HG02870 (cell line): ENCODE measurements at regions not wholly inside any gene's neighbourhood (a gene's known extent, or its start where the extent isn't known, plus 50 kb on each side); places are given as distances from the start of the nearest gene placed in this dataset.

Source experiments
- ATAC-seq: cut with Tn5 transposase; IDR thresholded peaks from one replicate; pipeline ENCODE4 v1.9.1; 2021; ENCODE audit warnings: mild to moderate bottlenecking, moderate library complexity; ENCODE audit not compliant: unreplicated experiment

DNA sequence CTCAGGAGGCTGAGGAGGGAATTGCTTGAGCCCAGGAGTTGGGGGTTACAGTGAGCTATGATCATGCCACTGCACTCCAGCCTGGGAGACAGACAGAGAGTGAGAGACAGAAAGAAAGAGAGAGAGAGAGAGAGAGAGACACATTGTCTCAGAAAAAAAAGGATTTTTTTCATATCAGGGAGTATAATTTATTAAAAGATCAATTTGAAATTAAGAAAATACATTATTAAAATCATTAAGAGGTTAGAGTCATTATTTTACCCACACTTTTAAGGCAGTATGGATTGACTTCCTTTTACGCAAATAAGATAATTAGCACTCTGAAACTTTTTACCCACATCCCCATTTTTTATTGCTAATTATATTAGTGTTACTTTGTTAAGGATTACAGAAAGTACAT, 804.3 kb downstream of the CDH11 start:
- ATAC-seq, result no peak

DNA sequence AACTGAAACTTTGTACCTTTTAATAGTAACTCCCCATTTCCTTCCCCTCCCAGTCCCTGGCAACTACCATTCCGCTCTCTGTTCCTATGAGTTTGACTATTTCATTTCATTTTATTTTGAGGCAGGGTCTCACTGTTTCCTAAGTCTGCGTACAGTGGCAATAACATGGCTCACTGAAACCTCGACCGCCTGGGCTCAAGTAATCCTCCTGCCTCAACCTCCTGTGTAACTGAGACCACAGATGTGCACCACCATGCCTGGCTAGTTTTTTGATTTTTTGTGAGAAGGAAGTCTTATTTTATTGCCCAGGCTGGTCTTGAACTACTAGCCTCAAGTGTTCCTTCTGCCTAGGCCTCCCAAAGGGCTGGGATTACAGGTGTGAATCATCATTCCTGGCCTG, 808.1 kb downstream of the CDH11 start:
- no peak for ATAC-seq

DNA sequence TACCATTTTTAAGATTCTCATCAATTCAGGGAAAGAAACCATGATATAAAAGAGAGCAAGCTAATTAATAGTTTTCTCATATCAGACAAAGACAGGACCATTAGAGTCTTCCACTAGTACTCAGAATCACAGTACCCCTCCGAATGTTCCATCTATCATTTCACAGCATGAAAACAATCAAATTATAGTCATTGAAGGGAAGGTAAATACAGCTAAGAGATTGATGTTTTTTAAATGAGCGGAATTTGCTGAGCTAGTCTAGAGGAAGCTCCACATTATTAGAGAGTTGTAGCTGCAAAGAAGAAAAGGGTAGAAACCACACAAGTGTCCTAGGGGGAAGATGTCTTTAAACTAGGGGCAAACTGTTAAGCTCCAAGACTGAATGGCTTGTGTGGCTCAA, 808.9 kb downstream of the CDH11 start:
- no peak for ATAC-seq

DNA sequence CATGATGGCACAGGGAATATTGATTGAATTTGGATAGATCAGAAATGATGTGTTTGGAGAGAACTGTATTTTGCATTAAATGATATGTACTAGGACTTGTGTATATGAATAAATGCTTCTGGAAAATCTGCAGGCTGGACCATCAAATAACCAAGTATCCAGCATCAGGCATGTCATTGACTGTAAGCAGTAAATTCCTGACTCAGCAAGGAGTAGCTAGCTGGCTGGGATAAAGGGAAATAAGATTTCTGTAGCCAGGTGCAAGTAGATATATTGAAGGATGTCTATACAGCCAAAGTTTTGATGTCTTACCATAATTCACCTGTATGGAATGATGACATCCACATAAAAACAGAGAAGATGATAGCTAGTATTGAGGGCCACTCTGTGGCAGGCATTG, 809.6 kb downstream of the CDH11 start:
- ATAC-seq, result no peak

DNA sequence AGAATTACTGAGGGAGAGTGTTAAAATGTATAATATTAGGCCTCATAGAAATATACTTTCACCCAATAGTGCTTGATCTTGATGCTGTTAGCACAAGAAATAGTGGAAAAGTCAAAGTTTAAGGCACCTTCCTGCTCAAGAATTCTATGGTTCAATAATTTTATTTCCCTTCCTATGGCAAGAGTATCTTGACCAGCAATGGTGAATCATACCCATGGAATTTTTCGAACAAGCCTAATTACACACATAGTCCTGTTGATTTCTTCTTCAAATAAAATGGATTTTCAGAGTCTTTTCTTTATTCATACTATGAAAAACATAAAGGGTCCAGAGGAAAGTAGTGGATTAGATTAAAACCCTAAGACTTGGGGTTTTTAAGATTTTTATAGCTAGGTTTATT, 810.6 kb downstream of the CDH11 start:
- ATAC-seq, result no peak

DNA sequence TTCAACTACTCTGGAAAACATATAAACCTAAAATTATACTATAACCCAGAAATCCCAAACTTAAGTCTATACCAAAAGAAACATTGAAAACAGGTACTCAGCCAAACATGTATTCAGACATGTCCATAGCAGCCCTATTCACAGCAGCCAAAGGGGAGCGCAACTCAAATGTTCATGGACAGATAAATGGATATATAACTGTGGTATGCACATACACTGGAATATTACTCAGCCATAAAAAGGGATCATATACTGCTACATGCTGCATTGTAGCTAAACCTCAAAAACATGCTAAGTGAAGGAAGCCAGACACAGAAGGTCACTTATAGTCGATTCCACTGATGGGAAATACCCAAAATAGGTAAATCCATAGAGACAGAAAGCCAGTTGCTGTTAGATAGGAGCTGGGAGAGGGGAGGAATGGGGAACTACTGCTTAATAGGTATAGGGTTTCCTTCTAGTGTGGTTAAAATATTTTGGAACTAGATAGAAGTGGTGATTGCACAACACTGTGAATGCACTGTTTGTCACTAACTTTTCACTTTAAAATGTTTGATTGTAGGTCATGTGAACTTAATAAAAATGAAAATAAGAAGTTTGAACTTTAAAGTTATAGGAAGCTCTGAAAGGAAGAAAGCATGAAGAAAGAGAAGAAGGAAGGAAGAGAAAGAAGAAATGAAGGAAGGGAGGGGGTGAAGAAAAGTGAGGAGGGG, 812.3 kb downstream of the CDH11 start:
- no peak for ATAC-seq

DNA sequence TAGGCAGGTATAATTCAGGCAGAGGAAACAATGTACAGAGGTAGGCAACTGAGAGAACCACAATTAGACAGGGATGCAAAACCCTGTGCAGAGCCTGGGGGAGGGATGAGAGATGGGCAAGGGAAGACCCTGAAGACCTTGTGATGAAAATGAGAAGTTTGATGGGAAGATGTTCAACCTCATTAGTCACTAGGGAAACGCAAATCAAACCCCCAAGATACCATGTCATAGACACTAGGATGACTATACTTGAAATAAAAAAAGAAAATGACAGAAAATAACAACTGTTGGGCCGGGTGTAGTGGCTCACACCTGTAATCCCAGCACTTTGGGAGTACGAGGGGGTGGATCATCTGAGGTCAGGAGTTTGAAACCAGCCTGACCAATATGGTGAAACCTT, 813.1 kb downstream of the CDH11 start:
- ATAC-seq, result no peak

DNA sequence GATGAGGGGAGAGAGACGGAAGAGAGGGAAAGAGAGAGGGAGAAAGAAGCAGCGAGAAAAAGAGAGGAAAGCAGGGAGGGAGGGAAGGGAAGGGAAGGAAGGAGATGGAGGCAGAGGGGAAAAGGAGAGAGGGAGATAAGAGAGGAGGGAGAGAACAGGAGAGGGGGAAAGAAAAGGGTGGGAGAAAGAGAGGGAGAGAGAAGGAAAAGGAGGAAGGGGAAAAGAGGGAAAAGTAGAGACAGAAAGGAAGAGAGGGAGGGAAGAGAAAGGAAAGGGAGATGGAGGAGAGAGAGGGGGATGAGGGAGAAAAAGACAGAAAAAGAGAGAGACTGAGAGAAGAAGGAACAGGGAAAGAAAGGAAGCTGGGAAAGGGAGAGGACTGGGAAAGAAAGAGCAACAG, 814.4 kb downstream of the CDH11 start:
- no peak for ATAC-seq

DNA sequence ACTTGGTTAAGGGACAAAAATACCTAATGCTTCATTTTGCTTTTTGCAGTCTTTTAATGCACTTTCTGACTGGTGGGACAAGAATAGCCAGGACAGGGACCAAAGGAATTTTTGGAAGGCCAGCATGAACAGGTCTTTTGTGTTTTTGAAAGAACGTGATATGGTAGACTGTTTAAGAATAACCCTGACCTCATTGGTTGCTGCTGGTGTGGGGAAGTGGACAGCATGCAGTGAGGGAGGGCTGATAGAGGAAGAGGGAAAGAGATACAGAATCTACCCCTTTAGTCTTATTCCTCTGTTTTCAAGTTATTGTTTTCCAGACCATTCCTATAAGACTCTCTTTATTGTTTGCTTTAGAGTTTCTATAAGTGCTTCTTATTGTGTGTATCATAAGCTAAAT, 816.2 kb downstream of the CDH11 start:
- ATAC-seq, result no peak

DNA sequence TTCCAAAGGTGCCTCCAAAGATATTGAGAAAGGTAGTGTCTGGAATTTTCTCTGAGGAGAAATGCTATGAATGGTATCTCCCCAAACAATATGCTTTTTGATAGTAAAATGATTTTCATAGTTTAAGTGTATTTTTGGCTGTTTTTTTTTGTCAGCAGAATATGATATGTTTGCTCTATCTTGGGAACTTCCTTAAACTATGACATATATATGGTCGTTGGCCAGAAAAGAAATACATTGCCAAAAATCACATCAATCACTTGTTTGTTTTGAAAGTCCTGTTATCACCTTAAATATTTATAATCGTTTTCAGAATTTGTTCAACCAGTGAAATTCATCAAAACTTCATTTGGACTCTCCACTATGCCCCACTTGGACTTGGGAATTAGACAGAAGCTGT, 816.9 kb downstream of the CDH11 start:
- no peak for ATAC-seq

DNA sequence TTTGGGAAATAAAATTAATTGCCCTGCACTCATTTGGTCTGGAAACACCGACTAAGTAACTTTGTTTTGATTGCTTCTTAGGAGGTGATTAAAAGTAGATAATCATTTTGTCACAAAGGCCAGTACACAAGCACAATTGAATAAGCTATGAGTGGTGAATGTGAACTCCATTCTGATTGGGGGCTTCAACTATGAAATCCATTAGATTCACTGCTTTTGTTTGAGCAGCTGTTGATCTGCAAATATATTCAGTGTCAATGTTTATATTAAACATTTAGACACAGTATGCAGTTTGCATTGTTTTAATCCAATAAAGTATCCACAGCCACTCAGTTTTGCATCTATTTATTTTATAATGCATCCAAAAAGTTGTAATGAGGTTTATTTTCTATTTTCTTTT, 817.5 kb downstream of the CDH11 start:
- ATAC-seq, result no peak

DNA sequence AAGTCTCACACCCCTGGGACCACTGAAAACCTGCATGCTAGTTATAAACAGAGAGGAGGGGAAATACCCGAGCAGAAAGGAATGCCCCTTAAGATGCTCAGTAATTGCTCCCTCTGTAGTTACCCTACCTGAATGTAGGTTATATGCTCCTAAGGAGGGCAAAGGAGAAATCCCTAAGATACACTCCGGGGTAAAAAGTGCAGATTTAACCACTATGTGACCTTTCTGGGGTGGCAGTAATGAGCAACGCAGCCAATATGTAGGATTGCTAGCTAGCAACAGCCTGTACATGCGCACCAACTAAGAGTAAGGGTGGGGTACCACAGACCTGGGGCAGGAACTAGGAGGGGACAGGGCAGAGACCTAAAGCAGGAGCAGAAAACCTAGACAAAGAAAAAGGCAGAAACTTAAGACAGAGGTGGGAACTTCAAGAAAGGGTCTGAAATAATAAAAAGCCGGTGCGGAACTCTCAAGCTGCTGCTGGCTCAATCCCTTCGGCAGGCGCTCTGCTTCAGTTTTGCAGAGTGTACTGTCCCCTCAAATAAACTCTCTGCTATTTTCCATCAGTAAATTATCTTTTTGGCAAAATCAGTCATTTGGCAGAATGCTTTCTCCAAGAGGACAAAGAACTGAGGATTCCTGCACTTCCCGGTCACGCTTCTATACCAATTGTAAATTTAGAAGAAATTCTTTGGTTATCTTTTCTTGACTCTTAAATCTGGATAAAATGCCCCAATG, 823.8 kb downstream of the CDH11 start:
- ATAC-seq, result no peak

DNA sequence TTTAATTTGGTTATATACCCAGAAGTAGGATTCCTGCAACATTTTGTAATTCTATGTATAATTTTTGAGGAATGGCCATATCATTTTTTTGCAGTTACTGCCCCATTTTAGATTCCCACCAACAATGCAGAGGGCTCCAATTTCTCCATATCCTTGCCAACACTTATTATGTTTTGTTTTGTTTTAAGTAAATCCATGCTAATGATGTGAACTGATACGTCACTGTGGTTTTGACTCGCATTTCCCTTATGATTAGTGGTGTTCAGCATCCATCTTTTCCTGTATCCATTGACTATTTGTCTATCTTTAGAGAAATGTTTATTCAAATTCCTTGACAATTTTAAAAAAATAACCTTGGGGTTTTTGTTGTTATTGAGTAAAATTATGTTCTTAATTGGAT, 826.4 kb downstream of the CDH11 start:
- no peak for ATAC-seq

DNA sequence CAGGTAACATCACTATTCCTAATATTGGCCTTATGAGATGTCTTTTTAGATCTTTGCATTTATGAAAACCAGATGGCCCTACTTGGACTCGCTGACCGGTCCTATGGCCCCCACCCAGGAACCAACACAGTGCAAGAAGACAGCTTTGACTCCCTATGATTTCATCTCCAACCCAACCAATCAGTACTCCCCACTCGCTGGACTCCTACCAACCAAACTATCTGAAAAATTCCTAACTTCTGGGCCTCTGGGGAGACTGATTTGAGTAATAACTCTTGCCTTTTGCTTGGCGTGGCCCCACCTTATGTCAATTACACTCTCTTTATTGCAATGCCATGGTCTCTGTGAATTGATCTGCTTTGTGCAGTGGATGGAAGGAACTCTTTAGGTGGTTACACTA, 828.9 kb downstream of the CDH11 start:
- ATAC-seq, result no peak

DNA sequence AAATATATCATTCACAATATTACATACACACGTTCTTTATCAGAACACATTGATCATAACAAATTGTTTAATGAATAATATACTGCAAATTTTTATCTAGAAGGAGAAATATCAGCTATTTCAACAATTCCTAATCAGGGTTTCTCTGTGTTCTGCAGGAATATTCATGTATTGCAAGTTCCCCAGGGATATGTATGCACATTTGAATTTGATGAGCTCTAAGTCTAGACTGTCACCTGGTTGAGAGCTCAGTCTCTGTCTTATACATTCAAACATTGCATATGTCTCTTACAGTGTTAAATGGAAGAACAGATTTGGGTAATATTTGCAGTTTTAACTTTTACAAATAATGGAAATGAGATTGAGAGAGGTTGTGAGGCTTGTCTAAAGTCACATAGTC, 829.7 kb downstream of the CDH11 start:
- no peak for ATAC-seq

DNA sequence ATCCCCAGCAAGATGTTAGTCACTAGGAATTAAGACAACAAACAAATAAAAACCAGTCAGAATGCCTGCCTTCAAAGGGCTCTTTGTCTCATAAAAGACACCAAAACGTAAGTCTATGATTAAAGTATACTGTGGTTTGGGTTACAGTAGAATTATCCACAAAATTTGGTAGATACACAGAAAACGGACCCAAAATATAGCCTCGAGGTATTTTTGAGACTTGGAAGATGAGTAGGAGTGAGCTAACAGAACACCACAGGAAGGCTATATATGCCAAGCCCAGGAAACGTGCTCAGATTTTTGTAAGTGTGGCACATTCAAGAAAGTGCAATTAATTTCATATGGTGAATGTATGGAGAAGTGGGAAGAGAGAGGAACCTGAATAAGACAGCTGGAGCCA, 831.4 kb downstream of the CDH11 start:
- no peak for ATAC-seq

DNA sequence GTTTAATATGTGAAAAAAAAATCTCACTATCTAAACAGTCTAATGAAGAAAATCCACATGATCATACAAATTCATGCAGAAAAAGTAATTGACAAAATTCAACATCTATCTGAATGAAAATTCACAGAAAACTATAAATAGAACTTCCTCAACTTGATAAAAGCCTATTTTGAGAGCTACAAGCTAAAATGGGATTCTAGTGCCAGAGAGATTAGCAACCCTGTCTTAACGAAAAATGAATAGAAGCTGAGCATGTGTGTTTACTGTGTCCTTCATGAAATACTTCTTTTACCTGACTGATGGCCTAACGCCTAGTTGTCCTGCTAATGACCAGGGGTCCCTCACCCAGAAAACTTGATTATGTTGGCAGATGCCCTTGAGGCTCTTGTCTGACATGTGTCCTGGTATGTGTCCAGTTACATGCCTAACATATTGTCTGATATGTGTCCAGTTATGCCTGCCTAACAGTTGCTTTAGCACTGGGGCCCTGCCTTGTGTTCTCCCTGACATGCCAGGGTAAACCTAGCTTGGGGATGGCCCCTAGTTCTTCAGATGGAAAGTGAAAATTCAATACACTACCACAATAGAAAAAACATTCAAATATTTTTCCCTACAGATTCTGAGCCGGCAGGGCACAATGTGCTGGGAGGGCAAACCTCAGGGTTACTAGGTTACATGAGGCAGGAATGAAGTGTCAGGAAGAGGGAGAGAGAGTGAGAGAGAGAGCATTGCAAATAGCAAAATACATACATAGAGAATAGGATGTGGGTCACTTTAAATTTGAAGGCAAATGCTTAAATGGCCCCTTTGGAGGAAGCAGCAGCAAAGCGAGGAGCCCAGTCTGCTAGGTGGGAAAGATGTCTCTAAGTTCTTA, 834.0 kb downstream of the CDH11 start:
- no peak for ATAC-seq

DNA sequence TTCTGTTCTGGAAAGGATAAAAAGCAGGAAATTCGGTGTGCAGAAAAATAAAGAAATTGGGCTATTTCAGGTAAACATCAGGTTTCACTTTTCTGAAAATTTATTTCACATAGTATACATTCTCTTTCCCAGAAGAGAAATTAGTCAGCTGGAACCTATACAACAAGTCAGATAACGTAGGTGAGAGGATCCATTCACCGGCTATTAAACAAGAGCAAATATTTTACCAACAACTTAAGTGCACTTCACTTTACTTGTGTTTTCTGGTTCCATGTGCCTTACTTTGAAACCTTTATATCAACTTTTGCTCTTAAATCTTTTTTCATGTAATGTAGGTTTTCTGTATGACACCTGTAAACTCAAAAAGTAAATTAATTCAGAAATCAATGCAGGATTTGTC, 839.7 kb downstream of the CDH11 start:
- ATAC-seq, result no peak

DNA sequence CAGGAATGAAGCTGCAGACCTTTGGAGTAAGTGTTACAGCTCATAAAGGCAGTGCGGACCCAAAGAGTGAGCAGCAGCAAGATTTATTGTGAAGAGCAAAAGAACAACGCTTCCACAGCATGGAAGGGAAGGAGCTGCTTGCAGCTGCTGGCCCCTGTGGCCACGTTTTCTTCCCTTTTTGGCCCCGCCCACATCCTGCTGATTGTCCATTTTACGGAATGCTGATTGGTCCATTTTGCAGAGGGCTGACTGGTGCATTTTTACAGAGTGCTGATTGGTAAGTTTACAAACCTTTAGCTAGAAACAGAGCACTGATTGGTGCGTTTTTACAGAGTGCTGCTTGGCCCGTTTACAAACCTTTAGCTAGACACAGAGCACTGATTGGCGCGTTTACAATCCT, 841.5 kb downstream of the CDH11 start:
- no peak for ATAC-seq

DNA sequence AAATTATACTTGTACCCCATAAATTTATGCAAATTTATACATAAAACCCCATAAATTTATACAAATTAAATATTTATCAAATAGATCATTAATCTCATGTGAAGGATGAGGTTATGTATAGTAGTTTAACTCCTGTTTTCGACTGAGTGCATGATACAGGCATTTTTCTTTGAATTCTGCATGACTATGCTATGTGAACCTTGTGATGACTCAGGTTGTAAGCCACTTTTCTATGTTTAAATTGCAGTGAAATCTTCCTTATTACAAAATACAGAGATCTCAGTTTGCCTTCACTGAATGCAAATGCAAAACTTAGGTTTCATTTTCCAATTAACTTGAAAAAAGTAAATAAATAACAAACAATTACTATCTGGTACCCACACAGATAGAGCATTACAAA, 843.7 kb downstream of the CDH11 start:
- ATAC-seq, result no peak

DNA sequence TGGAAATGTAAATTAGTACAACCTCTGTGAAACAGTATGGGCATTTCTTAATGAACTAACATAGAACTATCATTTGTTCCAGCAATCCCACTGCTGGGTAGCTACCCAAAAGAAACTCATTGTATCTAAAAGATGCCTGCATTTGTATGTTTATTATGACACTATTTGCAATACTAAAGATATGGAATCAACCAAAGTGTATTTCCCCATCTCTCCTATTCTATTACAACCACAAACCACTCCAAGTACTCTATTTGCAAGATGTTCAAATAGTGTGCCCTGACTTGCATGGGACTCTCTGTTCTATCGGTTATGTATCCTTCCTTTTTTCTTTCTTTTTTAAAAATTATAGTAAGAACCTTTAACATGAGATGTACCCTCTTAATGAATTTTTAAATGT, 845.2 kb downstream of the CDH11 start:
- ATAC-seq, result no peak

DNA sequence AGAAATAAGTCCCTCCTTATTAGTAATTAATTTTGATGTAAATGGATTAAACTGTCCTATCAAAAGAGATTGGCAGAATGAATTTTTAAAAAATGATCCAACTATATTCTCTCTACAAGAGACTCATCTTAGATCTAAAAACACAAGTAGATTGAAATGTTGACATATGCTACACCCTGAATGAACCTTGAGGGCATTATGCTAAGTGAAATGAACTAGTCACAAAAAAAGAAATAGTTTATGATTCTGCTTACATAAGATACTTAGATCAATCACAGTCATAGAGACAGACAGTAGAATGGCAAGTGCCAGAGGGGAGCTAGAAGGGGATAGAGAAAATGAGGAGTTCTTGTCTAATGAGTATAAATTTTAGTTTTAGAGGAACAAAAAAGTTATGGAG, 849.8 kb downstream of the CDH11 start:
- no peak for ATAC-seq
